ENCODE measurements at regions not wholly inside any gene's neighbourhood (a gene's known extent, or its start where the extent isn't known, plus 50 kb on each side); places are given as distances from the start of the nearest gene placed in this dataset.

- no peak for DNase-seq
Measured at GRCh38 chr2:58917596-58917995, 676.5 kb upstream of the FANCL start.

- DNase-seq: no peak
Measured at GRCh38 chr2:58916063-58916462, 674.9 kb upstream of the FANCL start.

- no peak for DNase-seq
Measured at GRCh38 chr2:58914733-58915505, 673.8 kb upstream of the FANCL start.

GRCh38 chr2:58913082-58913726, 672.1 kb upstream of the FANCL start:
- no peak for DNase-seq

- DNase-seq: no peak
Measured at GRCh38 chr2:58911877-58912276, 670.8 kb upstream of the FANCL start.

- DNase-seq: no peak
Measured at GRCh38 chr2:58908501-58909154, 667.5 kb upstream of the FANCL start.

GRCh38 chr2:58907644-58908043, 666.5 kb upstream of the FANCL start:
- DNase-seq: no peak

GRCh38 chr2:58906081-58906645, 665.0 kb upstream of the FANCL start:
- no peak for DNase-seq

GRCh38 chr2:58904095-58904494, 663.0 kb upstream of the FANCL start:
- no peak for DNase-seq

GRCh38 chr2:58903427-58903826, 662.3 kb upstream of the FANCL start:
- no peak for DNase-seq

- no peak for DNase-seq
Measured at GRCh38 chr2:58900246-58901027, 659.3 kb upstream of the FANCL start.

GRCh38 chr2:58899692-58900091, 658.6 kb upstream of the FANCL start:
- DNase-seq: no peak

GRCh38 chr2:58896638-58897037, 655.5 kb upstream of the FANCL start:
- no peak for DNase-seq

GRCh38 chr2:58895857-58896256, 654.7 kb upstream of the FANCL start:
- DNase-seq: no peak

- no peak for DNase-seq
Measured at GRCh38 chr2:58893656-58894351, 652.7 kb upstream of the FANCL start.

GRCh38 chr2:58891828-58892377, 650.8 kb upstream of the FANCL start:
- DNase-seq: no peak

GRCh38 chr2:58890865-58891525, 649.9 kb upstream of the FANCL start:
- no peak for DNase-seq

- DNase-seq: no peak
Measured at GRCh38 chr2:58886009-58886408, 644.9 kb upstream of the FANCL start.

- no peak for DNase-seq
Measured at GRCh38 chr2:58879834-58880233, 638.7 kb upstream of the FANCL start.

- DNase-seq: no peak
Measured at GRCh38 chr2:58878778-58879177, 637.7 kb upstream of the FANCL start.

- DNase-seq: no peak
Measured at GRCh38 chr2:58876126-58876525, 635.0 kb upstream of the FANCL start.
